H9 (cell line): ENCODE measurements at regions not wholly inside any gene's neighbourhood (a gene's known extent, or its start where the extent isn't known, plus 50 kb on each side); places are given as distances from the start of the nearest gene placed in this dataset.

ENCODE experiments used
- DNase-seq: peaks from one replicate; pipeline ENCODE4 v3.0.0-alpha.2; 2017
- H2AFZ ChIP-seq: one replicate; pipeline ENCODE4 v1.6.1; 2013; ENCODE audit warnings: mild to moderate bottlenecking, low read length, control low read depth, moderate library complexity
- H2AK5ac ChIP-seq: 2 replicates; pipeline ENCODE4 v1.6.1; 2013; ENCODE audit warnings: low read length, control low read depth, mixed read lengths; ENCODE audit not compliant: insufficient read length
- H2BK120ac ChIP-seq: one replicate; pipeline ENCODE4 v1.6.1; 2013; ENCODE audit warnings: low read depth, mild to moderate bottlenecking, low read length, control low read depth, inconsistent platforms; ENCODE audit not compliant: poor library complexity, severe bottlenecking
- H2BK12ac ChIP-seq: 2 replicates; pipeline ENCODE4 v1.6.1; 2013; ENCODE audit warnings: low read length, control low read depth, mixed read lengths, low read depth; ENCODE audit not compliant: insufficient read length
- H2BK15ac ChIP-seq: 2 replicates; pipeline ENCODE4 v1.6.1; 2013; ENCODE audit warnings: low read depth, low read length, control low read depth
- H2BK20ac ChIP-seq: one replicate; pipeline ENCODE4 v1.6.1; 2013; ENCODE audit warnings: low read depth, mild to moderate bottlenecking, low read length, control low read depth, inconsistent platforms; ENCODE audit not compliant: poor library complexity, severe bottlenecking
- H2BK5ac ChIP-seq: 2 replicates; pipeline ENCODE4 v1.6.1; 2013; ENCODE audit warnings: low read length, control low read depth, mixed read lengths; ENCODE audit not compliant: insufficient read length
- H3K14ac ChIP-seq: 2 replicates; pipeline ENCODE4 v1.6.1; 2013; ENCODE audit warnings: low read length, control low read depth; ENCODE audit not compliant: insufficient read depth
- H3K18ac ChIP-seq: 2 replicates; pipeline ENCODE4 v1.6.1; 2013; ENCODE audit warnings: low read depth, mild to moderate bottlenecking, mixed read lengths, low read length, control low read depth; ENCODE audit not compliant: insufficient read length
- H3K23ac ChIP-seq: 2 replicates; pipeline ENCODE4 v1.6.1; 2013; ENCODE audit warnings: low read length, control low read depth, mixed read lengths, low read depth; ENCODE audit not compliant: insufficient read length
- H3K23me2 ChIP-seq: 2 replicates; pipeline ENCODE4 v1.6.1; 2013; ENCODE audit warnings: low read depth, mild to moderate bottlenecking, mixed read lengths, low read length, control low read depth; ENCODE audit not compliant: insufficient read length, poor library complexity, severe bottlenecking
- H3K27ac ChIP-seq: 2 replicates; pipeline ENCODE4 v1.5.1; 2013; ENCODE audit warnings: low read length, control low read depth, mixed read lengths, low read depth; ENCODE audit not compliant: insufficient read length
- H3K27me3 ChIP-seq: 2 replicates; pipeline ENCODE4 v1.6.1; 2013; ENCODE audit warnings: low read length, control low read depth, inconsistent platforms; ENCODE audit not compliant: insufficient read depth
- H3K4ac ChIP-seq: 2 replicates; pipeline ENCODE4 v1.6.1; 2013; ENCODE audit warnings: low read depth, mild to moderate bottlenecking, control low read depth, inconsistent platforms, low read length, moderate library complexity
- H3K4me1 ChIP-seq: 2 replicates; pipeline ENCODE4 v1.6.1; 2013; ENCODE audit warnings: low read length, control low read depth, inconsistent platforms; ENCODE audit not compliant: insufficient read depth
- H3K4me2 ChIP-seq: 2 replicates; pipeline ENCODE4 v1.6.1; 2013; ENCODE audit warnings: low read length, control low read depth, mixed read lengths; ENCODE audit not compliant: insufficient read length, insufficient read depth
- H3K56ac ChIP-seq: 2 replicates; pipeline ENCODE4 v1.6.1; 2013; ENCODE audit warnings: low read depth, mild to moderate bottlenecking, mixed read lengths, low read length, control low read depth; ENCODE audit not compliant: insufficient read length
- H3K79me1 ChIP-seq: 2 replicates; pipeline ENCODE4 v1.6.1; 2013; ENCODE audit warnings: low read depth, mild to moderate bottlenecking, moderate library complexity, low read length, control low read depth, inconsistent platforms; ENCODE audit not compliant: insufficient read depth, poor library complexity, severe bottlenecking
- H3K79me2 ChIP-seq: 2 replicates; pipeline ENCODE4 v1.6.1; 2013; ENCODE audit warnings: low read length, control low read depth, inconsistent platforms; ENCODE audit not compliant: insufficient read depth
- H3K9ac ChIP-seq: 2 replicates; pipeline ENCODE4 v1.6.1; 2013; ENCODE audit warnings: low read length, control low read depth, mixed read lengths; ENCODE audit not compliant: insufficient read length; ENCODE audit errors: extremely low read depth
- H3K9me3 ChIP-seq: one replicate; pipeline ENCODE4 v1.6.1; 2013; ENCODE audit warnings: low read depth, low read length, inconsistent platforms; ENCODE audit not compliant: control insufficient read depth
- H3T11ph ChIP-seq: one replicate; pipeline ENCODE4 v1.6.1; 2013; ENCODE audit warnings: mild to moderate bottlenecking, low read length, control low read depth, inconsistent platforms
- H4K20me1 ChIP-seq: one replicate; pipeline ENCODE4 v1.6.1; 2013; ENCODE audit not compliant: control insufficient read depth, insufficient read length, insufficient read depth
- H4K5ac ChIP-seq: 2 replicates; pipeline ENCODE4 v1.6.1; 2013; ENCODE audit warnings: low read depth, mild to moderate bottlenecking, mixed read lengths, low read length, control low read depth; ENCODE audit not compliant: insufficient read length
- H4K8ac ChIP-seq: replicated peaks from 2 replicates; pipeline ENCODE4 v1.6.1; 2013; ENCODE audit warnings: low read length, control low read depth, mixed read lengths, low read depth; ENCODE audit not compliant: insufficient read length
- H4K91ac ChIP-seq: 2 replicates; pipeline ENCODE4 v1.6.1; 2013; ENCODE audit warnings: low read depth, mild to moderate bottlenecking, moderate library complexity, mixed read lengths, low read length, control low read depth; ENCODE audit not compliant: insufficient read length
- H3K27ac Mint-ChIP-seq, 3 experiments: 2 replicates in 2 of 3; 3 replicates in 1 of 3; pipeline ENCODE4 v1.8.0; 2020 to 2021; ENCODE audit warnings: mixed read lengths in 3 of 3, mild to moderate bottlenecking in 1 of 3, moderate library complexity in 1 of 3
- H3K27me3 Mint-ChIP-seq: 2 replicates; pipeline ENCODE4 v1.8.0; 2021; ENCODE audit warnings: low read depth, mild to moderate bottlenecking, moderate library complexity, mixed read lengths
- H3K36me3 Mint-ChIP-seq, 3 experiments: 2 replicates in 2 of 3; 3 replicates in 1 of 3; pipeline ENCODE4 v1.8.0; 2020 to 2021; ENCODE audit warnings: low read depth in 3 of 3, mixed read lengths in 3 of 3; ENCODE audit not compliant: insufficient read depth in 1 of 3
- H3K4me1 Mint-ChIP-seq, 2 experiments: 2 replicates each; pipeline ENCODE4 v1.8.0; 2020; ENCODE audit warnings: mixed read lengths in 2 of 2
- H3K4me3 Mint-ChIP-seq, 2 experiments: 2 replicates in 1 of 2; 3 replicates in 1 of 2; pipeline ENCODE4 v1.8.0; 2020 to 2021; ENCODE audit warnings: mild to moderate bottlenecking in 2 of 2, mixed read lengths in 2 of 2, moderate library complexity in 1 of 2
- H3K9me3 Mint-ChIP-seq, 2 experiments: 2 replicates in 1 of 2; 3 replicates in 1 of 2; pipeline ENCODE4 v1.8.0; 2020; ENCODE audit warnings: mild to moderate bottlenecking in 2 of 2, mixed read lengths in 2 of 2, moderate library complexity in 1 of 2
- TF ChIP-seq, protein P1 (sequence below): fragments of 200-600 bp; sonication (generic); conservative IDR thresholded peaks from 3 replicates; pipeline ENCODE4 v1.8.0; 2021; ENCODE audit warnings: antibody characterized with exemption, mild to moderate bottlenecking

DNA sequence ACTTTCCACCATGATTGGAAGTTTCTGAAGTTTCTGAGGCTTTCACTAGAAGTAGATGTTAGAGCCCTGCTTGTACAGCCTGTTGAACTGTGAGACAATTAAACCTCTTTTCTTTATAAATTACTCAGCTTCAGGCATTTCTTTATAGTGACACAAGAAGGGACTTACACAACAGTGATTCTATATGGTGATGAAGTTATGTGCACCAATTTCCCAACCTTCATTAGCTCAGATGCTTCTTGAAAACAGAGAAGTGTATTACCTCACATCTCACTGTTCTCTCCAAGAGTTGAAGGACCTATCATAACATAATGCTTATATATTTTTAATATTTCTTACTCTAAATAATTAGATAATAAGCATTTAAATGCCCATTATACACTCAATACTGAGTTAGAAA lies 202.1 kb upstream of the ANXA10 start:
- no peaks in the 10 kb centered on the region for H4K20me1 ChIP-seq
- H2BK20ac ChIP-seq = no peak overlapping the region
- no peak overlapping the region for H3K14ac ChIP-seq
- H2AK5ac ChIP-seq = no peak overlapping the region
- H4K91ac ChIP-seq = no peak overlapping the region
- peaks cover 10 to 12% of the 10 kb centered on the region in 2 experiments; a peak in 3 of 4 replicates for H3K4me1 Mint-ChIP-seq
- H2BK12ac ChIP-seq = no peak overlapping the region
- H3K27ac Mint-ChIP-seq = no peak overlapping the region; a peak in 1 of 7 replicates
- TF ChIP-seq, protein P1, sequence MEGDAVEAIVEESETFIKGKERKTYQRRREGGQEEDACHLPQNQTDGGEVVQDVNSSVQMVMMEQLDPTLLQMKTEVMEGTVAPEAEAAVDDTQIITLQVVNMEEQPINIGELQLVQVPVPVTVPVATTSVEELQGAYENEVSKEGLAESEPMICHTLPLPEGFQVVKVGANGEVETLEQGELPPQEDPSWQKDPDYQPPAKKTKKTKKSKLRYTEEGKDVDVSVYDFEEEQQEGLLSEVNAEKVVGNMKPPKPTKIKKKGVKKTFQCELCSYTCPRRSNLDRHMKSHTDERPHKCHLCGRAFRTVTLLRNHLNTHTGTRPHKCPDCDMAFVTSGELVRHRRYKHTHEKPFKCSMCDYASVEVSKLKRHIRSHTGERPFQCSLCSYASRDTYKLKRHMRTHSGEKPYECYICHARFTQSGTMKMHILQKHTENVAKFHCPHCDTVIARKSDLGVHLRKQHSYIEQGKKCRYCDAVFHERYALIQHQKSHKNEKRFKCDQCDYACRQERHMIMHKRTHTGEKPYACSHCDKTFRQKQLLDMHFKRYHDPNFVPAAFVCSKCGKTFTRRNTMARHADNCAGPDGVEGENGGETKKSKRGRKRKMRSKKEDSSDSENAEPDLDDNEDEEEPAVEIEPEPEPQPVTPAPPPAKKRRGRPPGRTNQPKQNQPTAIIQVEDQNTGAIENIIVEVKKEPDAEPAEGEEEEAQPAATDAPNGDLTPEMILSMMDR = no peak
- H3K4ac ChIP-seq = no peak overlapping the region
- no peak overlapping the region for H3K18ac ChIP-seq
- H3K27me3 Mint-ChIP-seq = no peaks in the 10 kb centered on the region
- H3K23ac ChIP-seq = no peak overlapping the region
- no peaks in the 10 kb centered on the region for H3K4me1 ChIP-seq
- H3K79me1 ChIP-seq = no peaks in the 10 kb centered on the region
- no peaks in the 10 kb centered on the region for H3K79me2 ChIP-seq
- peaks cover 17 to 19% of the 10 kb centered on the region in 2 experiments for H3K9me3 Mint-ChIP-seq
- H3T11ph ChIP-seq = no peak overlapping the region
- no peak overlapping the region for H3K27ac ChIP-seq
- H3K4me3 Mint-ChIP-seq = no peak overlapping the region
- H3K56ac ChIP-seq = no peak overlapping the region
- no peak overlapping the region for H4K5ac ChIP-seq
- no peak overlapping the region for H3K4me2 ChIP-seq
- H3K27me3 ChIP-seq = no peaks in the 10 kb centered on the region
- peaks cover 8 to 21% (median 14%) of the 10 kb centered on the region in 3 experiments for H3K36me3 Mint-ChIP-seq
- DNase-seq = no peak
- H4K8ac ChIP-seq = no peak overlapping the region
- H2BK15ac ChIP-seq = no peak overlapping the region
- H3K9me3 ChIP-seq = peaks cover 9% of the 10 kb centered on the region
- no peak overlapping the region for H2BK120ac ChIP-seq
- H2AFZ ChIP-seq = no peak overlapping the region
- H3K9ac ChIP-seq = no peak overlapping the region
- no peaks in the 10 kb centered on the region for H3K23me2 ChIP-seq
- no peak overlapping the region for H2BK5ac ChIP-seq
